H1 (cell line): ENCODE measurements at regions not wholly inside any gene's neighbourhood (a gene's known extent, or its start where the extent isn't known, plus 50 kb on each side); places are given as distances from the start of the nearest gene placed in this dataset.
A peak's percentile ranks its signal among the peaks of the same experiment; 100 is the strongest.

ENCODE experiments used
- CTCF ChIA-PET: fragments of 300-600 bp; sonication (Branson Sonifier 250); formaldehyde crosslinking; loops from one replicate; lab custom pipeline; 2021; ENCODE audit not compliant: partially characterized antibody; lab: Charles Lee
- POLR2A ChIA-PET: fragments of 300-600 bp; sonication (Branson Sonifier 250); formaldehyde crosslinking; loops from one replicate; lab custom pipeline; 2021; ENCODE audit warnings: inconsistent platforms; ENCODE audit not compliant: partially characterized antibody; lab: Charles Lee
- DNase-seq, 2 experiments: peaks; one replicate each; pipeline versions ENCODE4 v3.0.0 to v3.0.0-alpha.2; 2010 to 2022; ENCODE audit warnings: low spot score in 2 of 2, low read depth in 1 of 2, mixed read lengths in 1 of 2
- FAIRE-seq: peaks from 2 replicates; lab custom pipeline; 2011; peaks lifted over from hg19 to GRCh38; lab: Jason Lieb, UNC
- H2AFZ ChIP-seq: 2 replicates; pipeline ENCODE4 v1.8.1; 2012; ENCODE audit warnings: low read length, inconsistent platforms
- H2AK5ac ChIP-seq: 2 replicates; pipeline ENCODE4 v1.6.1; 2013; ENCODE audit warnings: low read depth, low read length
- H2BK120ac ChIP-seq: replicated peaks from 2 replicates; pipeline ENCODE3; 2013; ENCODE audit warnings: low read depth, low read length, inconsistent platforms
- H2BK12ac ChIP-seq: 2 replicates; pipeline ENCODE4 v1.6.1; 2013; ENCODE audit warnings: low read depth, low read length
- H2BK15ac ChIP-seq: 2 replicates; pipeline ENCODE4 v1.6.1; 2013; ENCODE audit warnings: low read length
- H2BK20ac ChIP-seq: 2 replicates; pipeline ENCODE4 v1.6.1; 2013; ENCODE audit warnings: low read length
- H2BK5ac ChIP-seq: 2 replicates; pipeline ENCODE4 v1.6.1; 2013; ENCODE audit warnings: low read depth, low read length
- H3K14ac ChIP-seq: 2 replicates; pipeline ENCODE4 v1.6.1; 2013; ENCODE audit warnings: inconsistent platforms; ENCODE audit not compliant: insufficient read length
- H3K18ac ChIP-seq: 2 replicates; pipeline ENCODE4 v1.6.1; 2013; ENCODE audit warnings: low read length; ENCODE audit errors: extremely low read depth
- H3K23ac ChIP-seq: 2 replicates; pipeline ENCODE4 v1.6.1; 2013; ENCODE audit warnings: inconsistent platforms; ENCODE audit not compliant: insufficient read length
- H3K23me2 ChIP-seq: 2 replicates; pipeline ENCODE4 v1.6.1; 2013; ENCODE audit warnings: low read depth, low read length
- H3K27ac ChIP-seq: 2 replicates; pipeline ENCODE4 v1.6.1; 2011; ENCODE audit warnings: low read depth, low read length, inconsistent platforms
- H3K27me3 ChIP-seq, 4 experiments: replicated peaks in 1 of 4; 1 replicate in 1 of 4; 2 replicates in 3 of 4; pipeline versions ENCODE4 v1.6.1 to v1.8.1; 2011 to 2013; ENCODE audit warnings: low read length in 3 of 4, mild to moderate bottlenecking in 3 of 4, inconsistent platforms in 2 of 4, mixed read lengths in 2 of 4, moderate library complexity in 1 of 4; ENCODE audit not compliant: control insufficient read depth in 3 of 4, insufficient read depth in 3 of 4; ENCODE audit errors: extremely low read depth in 1 of 4
- H3K36me3 ChIP-seq, 4 experiments: 2 replicates each; pipeline versions ENCODE4 v1.6.1 to v1.8.1; 2011 to 2013; ENCODE audit warnings: mild to moderate bottlenecking in 4 of 4, low read length in 3 of 4, moderate library complexity in 2 of 4, control low read depth in 1 of 4, inconsistent platforms in 1 of 4; ENCODE audit not compliant: insufficient read depth in 4 of 4, control insufficient read depth in 2 of 4
- H3K4ac ChIP-seq: replicated peaks from 2 replicates; pipeline ENCODE3; 2013; ENCODE audit warnings: low read length, low read depth, mixed read lengths, inconsistent platforms; ENCODE audit not compliant: insufficient read length
- H3K4me1 ChIP-seq, 4 experiments: replicated peaks in 1 of 4; 1 replicate in 1 of 4; 2 replicates in 3 of 4; pipeline versions ENCODE4 v1.6.1 to v1.8.1; 2011 to 2013; ENCODE audit warnings: low read length in 3 of 4, inconsistent platforms in 2 of 4, mixed read lengths in 1 of 4; ENCODE audit not compliant: insufficient read depth in 4 of 4, control insufficient read depth in 3 of 4
- H3K4me2 ChIP-seq, 2 experiments: 2 replicates each; pipeline versions ENCODE4 v1.6.1 to v1.8.1; 2011 to 2013; ENCODE audit warnings: low read depth in 2 of 2, low read length in 2 of 2, control low read depth in 1 of 2, inconsistent platforms in 1 of 2, mild to moderate bottlenecking in 1 of 2; ENCODE audit not compliant: insufficient read depth in 1 of 2
- H3K4me3 ChIP-seq, 4 experiments: fragments of 200-600, 300-600 bp in 1 of 4; sonication (generic), shearing (Covaris generic), sonication (Bioruptor Twin) in 1 of 4; 2 replicates each; pipeline versions ENCODE4 v1.5.1 to v1.8.1; 2011 to 2016; ENCODE audit warnings: low read length in 4 of 4, low read depth in 3 of 4, control low read depth in 2 of 4, inconsistent platforms in 2 of 4, mild to moderate bottlenecking in 2 of 4, mixed read lengths in 1 of 4, moderate library complexity in 1 of 4; ENCODE audit not compliant: insufficient read depth in 2 of 4; ENCODE audit errors: extremely low read depth in 1 of 4
- H3K56ac ChIP-seq: replicated peaks from 2 replicates; pipeline ENCODE3; 2013; ENCODE audit warnings: low read depth, mild to moderate bottlenecking, mixed read lengths, low read length, inconsistent platforms; ENCODE audit not compliant: insufficient read length
- H3K79me1 ChIP-seq: 2 replicates; pipeline ENCODE4 v1.6.1; 2013; ENCODE audit warnings: low read depth, low read length, control low read depth
- H3K79me2 ChIP-seq, 2 experiments: 2 replicates each; pipeline versions ENCODE4 v1.6.1 to v1.8.1; 2012 to 2013; ENCODE audit warnings: low read length in 2 of 2, mild to moderate bottlenecking in 2 of 2, inconsistent platforms in 1 of 2; ENCODE audit not compliant: insufficient read depth in 2 of 2, control insufficient read depth in 1 of 2
- H3K9ac ChIP-seq, 4 experiments: replicated peaks in 1 of 4; 1 replicate in 1 of 4; 2 replicates in 3 of 4; pipeline versions ENCODE4 v1.6.1 to v1.8.1; 2011 to 2013; ENCODE audit warnings: low read depth in 3 of 4, low read length in 3 of 4, control low read depth in 2 of 4, mild to moderate bottlenecking in 2 of 4, moderate library complexity in 2 of 4, inconsistent platforms in 1 of 4; ENCODE audit errors: extremely low read depth in 1 of 4
- H3K9me3 ChIP-seq, 2 experiments: 2 replicates each; pipeline versions ENCODE4 v1.6.1 to v1.8.1; 2012 to 2013; ENCODE audit warnings: mild to moderate bottlenecking in 2 of 2, moderate library complexity in 2 of 2, control low read depth in 1 of 2, inconsistent platforms in 1 of 2, low read depth in 1 of 2, low read length in 1 of 2, mixed read lengths in 1 of 2; ENCODE audit not compliant: insufficient read depth in 2 of 2
- H4K20me1 ChIP-seq, 2 experiments: replicated peaks in 1 of 2; 2 replicates each; pipeline versions ENCODE3 to v1.8.1; 2011 to 2013; ENCODE audit warnings: inconsistent platforms in 2 of 2, low read length in 2 of 2, mild to moderate bottlenecking in 1 of 2; ENCODE audit not compliant: insufficient read depth in 2 of 2, control insufficient read depth in 1 of 2
- H4K5ac ChIP-seq: 2 replicates; pipeline ENCODE4 v1.6.1; 2013; ENCODE audit warnings: low read length, low read depth, mixed read lengths, inconsistent platforms; ENCODE audit not compliant: insufficient read length
- H4K8ac ChIP-seq: 2 replicates; pipeline ENCODE4 v1.8.0; 2013; ENCODE audit warnings: mild to moderate bottlenecking, moderate library complexity, low read length, inconsistent platforms; ENCODE audit not compliant: insufficient read depth; ENCODE audit errors: extremely low read depth
- H4K91ac ChIP-seq: replicated peaks from 2 replicates; pipeline ENCODE3; 2013; ENCODE audit warnings: low read length, mixed read lengths, inconsistent platforms; ENCODE audit not compliant: insufficient read length
- BCL11A ChIP-seq, 2 experiments: IDR thresholded peaks; one replicate each; pipeline ENCODE4 v1.6.1; 2011; ENCODE audit warnings: low read depth in 2 of 2, low read length in 2 of 2, mild to moderate bottlenecking in 2 of 2
- EGR1 ChIP-seq: IDR thresholded peaks from 2 replicates; pipeline ENCODE4 v1.6.1; 2011; ENCODE audit warnings: low read depth, low read length, borderline replicate concordance
- KDM4A ChIP-seq: IDR thresholded peaks from one replicate; pipeline ENCODE4 v1.7.1; 2012; ENCODE audit warnings: low read depth, mild to moderate bottlenecking, moderate library complexity, low read length, inconsistent platforms; ENCODE audit not compliant: severe bottlenecking
- POU5F1 ChIP-seq: IDR thresholded peaks from 2 replicates; pipeline ENCODE4 v1.6.1; 2011; ENCODE audit warnings: low read depth, mild to moderate bottlenecking, low read length, moderate library complexity
- RAD21 ChIP-seq, 2 experiments: IDR thresholded peaks in 1 of 2; conservative IDR thresholded peaks in 1 of 2; 2 replicates each; pipeline ENCODE4 v1.6.1; 2011; ENCODE audit warnings: low read depth in 2 of 2, low read length in 2 of 2, improper control_type of control experiment in 1 of 2, inconsistent platforms in 1 of 2, mild to moderate bottlenecking in 1 of 2, moderate library complexity in 1 of 2
- WGBS, 2 experiments: shearing (Covaris generic) in 1 of 2; methylation state at CpG; one replicate each; pipeline versions ENCODE4 v1.1.6 to v1.1.7; 2013 to 2015; ENCODE audit warnings: low lambda C conversion rate in 2 of 2, mixed read lengths in 2 of 2, inconsistent platforms in 1 of 2, low coverage in 1 of 2, missing lambda C conversion rate in 1 of 2; ENCODE audit not compliant: insufficient replicate concordance in 2 of 2, insufficient coverage in 1 of 2, insufficient read length in 1 of 2; ENCODE audit errors: extremely low coverage in 1 of 2, missing lambda C conversion rate in 1 of 2; 5-methylcytosine and 5-hydroxymethylcytosine counted together

- Histone ChIP-seq H3K27ac (no peak overlapping the region), H3K79me1 (no peaks in the 10 kb centered on the region), H3K9me3 (no peaks in the 10 kb centered on the region; a peak in 1 of 4 replicates), H2BK15ac (no peak overlapping the region), H3K27me3 (no peaks in the 10 kb centered on the region; a peak in 1 of 7 replicates), H3K23ac (no peak overlapping the region), H2AFZ (no peak overlapping the region), H3K4me2 (no peak overlapping the region), H4K20me1 (no peaks in the 10 kb centered on the region), H2BK5ac (no peak overlapping the region), H2BK20ac (no peak overlapping the region), H3K4me1 (peaks cover 0 to 5% (median 0%) of the 10 kb centered on the region in 4 experiments; a peak in 2 of 7 replicates), H3K56ac (no peak overlapping the region), H4K8ac (peak overlapping the region; percentile 69), H4K5ac (no peak overlapping the region), H3K79me2 (no peaks in the 10 kb centered on the region), H3K4me3 (no peak overlapping the region), H2AK5ac (no peak overlapping the region; the same call in 1 of the 2 replicates), H4K91ac (no peak overlapping the region), H3K36me3 (no peaks in the 10 kb centered on the region), H2BK12ac (0 out of 2 replicates have a peak overlapping the region, but pooled peaks have one; percentile 20), H3K23me2 (no peaks in the 10 kb centered on the region), H2BK120ac (no peak overlapping the region), H3K4ac (no peak overlapping the region), H3K14ac (no peak overlapping the region), H3K9ac (no peak overlapping the region), H3K18ac (peak overlapping the region; percentile 48; the same call in 1 of the 2 replicates)
- DNase-seq: no peak
- no peak for FAIRE-seq
- ChIA-PET CTCF (interaction anchor here (0.6 to 1.8 kb wide), 3 partner anchors 10 to 983 kb away, joined by 4 read pairs; no protein-coding TSS in a partner anchor), POLR2A (no interaction called here)
- WGBS, 2 experiments: 87% methylated on average over 25 of the region's 26 CpGs; no CpG with 5 or more reads in 1 of the 2 experiments
- TF ChIP-seq BCL11A (IDR thresholded peaks at IDR 0.05; ENCODE audit: low read depth in 2 of 2, low read length in 2 of 2) (no peak), KDM4A (no peak), POU5F1 (no peak), RAD21 (IDR thresholded peaks at IDR 0.05 in 1 of 2, conservative IDR thresholded peaks at IDR 0.05 in 1 of 2; ENCODE audit: low read depth in 2 of 2, low read length in 2 of 2) (no peak), EGR1 (no peak)
These were observed 196.2 kb upstream of the C14orf180 start for GRCh38 chr14:104383088-104383995.
